Mammary epithelial cell (primary cell): ENCODE measurements at regions not wholly inside any gene's neighbourhood (a gene's known extent, or its start where the extent isn't known, plus 50 kb on each side); places are given as distances from the start of the nearest gene placed in this dataset.

Source experiments
- EZH2 ChIP-seq: IDR thresholded peaks from 2 replicates; pipeline ENCODE4 v1.6.1; 2012; ENCODE audit warnings: low read length, inconsistent platforms, borderline replicate concordance
- TF ChIP-seq, protein P1 (sequence below), 2 donors: IDR thresholded peaks in 1 of 2; conservative IDR thresholded peaks in 1 of 2; 2 replicates each; pipeline ENCODE4 v1.5.1; 2011 to 2012; ENCODE audit warnings: inconsistent platforms in 2 of 2, low read length in 2 of 2, mild to moderate bottlenecking in 2 of 2, control low read depth in 1 of 2, low read depth in 1 of 2; ENCODE audit not compliant: insufficient read depth in 1 of 2; ENCODE audit errors: extremely low read depth in 1 of 2

DNA sequence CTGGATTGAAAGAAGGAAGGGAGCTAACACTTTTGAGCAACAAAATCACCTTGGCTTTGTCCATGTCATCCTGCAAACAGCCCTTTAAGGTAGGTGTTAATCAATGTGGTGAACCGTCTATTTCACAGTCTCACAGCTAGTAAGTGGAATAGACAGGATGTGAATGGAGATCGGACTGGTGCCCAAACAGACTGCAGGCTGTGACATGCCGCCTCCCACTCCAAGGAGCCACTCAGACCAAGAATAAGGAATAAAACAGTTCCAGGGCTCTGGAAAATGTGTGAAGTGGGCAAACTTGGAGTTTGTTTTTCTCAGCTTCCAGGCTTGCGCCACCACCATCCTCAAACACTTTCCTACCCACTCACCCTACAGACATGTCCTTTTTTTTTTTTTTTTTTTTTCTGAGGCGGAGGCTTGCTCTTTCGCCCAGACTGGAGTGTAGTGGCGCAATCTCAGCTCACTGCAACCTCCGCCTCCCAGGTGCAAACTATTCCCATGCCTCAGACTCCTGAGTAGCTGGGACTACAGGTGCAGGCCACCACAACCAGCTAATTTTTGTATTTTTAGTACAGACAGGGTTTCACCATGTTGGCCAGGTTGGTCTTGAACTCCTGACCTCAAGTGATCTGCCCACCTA lies 57.7 kb upstream of the SEC24B start:
- TF ChIP-seq, protein P1, sequence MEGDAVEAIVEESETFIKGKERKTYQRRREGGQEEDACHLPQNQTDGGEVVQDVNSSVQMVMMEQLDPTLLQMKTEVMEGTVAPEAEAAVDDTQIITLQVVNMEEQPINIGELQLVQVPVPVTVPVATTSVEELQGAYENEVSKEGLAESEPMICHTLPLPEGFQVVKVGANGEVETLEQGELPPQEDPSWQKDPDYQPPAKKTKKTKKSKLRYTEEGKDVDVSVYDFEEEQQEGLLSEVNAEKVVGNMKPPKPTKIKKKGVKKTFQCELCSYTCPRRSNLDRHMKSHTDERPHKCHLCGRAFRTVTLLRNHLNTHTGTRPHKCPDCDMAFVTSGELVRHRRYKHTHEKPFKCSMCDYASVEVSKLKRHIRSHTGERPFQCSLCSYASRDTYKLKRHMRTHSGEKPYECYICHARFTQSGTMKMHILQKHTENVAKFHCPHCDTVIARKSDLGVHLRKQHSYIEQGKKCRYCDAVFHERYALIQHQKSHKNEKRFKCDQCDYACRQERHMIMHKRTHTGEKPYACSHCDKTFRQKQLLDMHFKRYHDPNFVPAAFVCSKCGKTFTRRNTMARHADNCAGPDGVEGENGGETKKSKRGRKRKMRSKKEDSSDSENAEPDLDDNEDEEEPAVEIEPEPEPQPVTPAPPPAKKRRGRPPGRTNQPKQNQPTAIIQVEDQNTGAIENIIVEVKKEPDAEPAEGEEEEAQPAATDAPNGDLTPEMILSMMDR (conservative IDR thresholded peaks at IDR 0.05 in 1 of 2, IDR thresholded peaks at IDR 0.05 in 1 of 2; ENCODE audit: extremely low read depth in 1 of 2, insufficient read depth in 1 of 2, low read depth in 1 of 2, low read length in 2 of 2), result no peak
- TF ChIP-seq EZH2, result no peak
